Glomerular endothelial cell (primary cell): ENCODE measurements at regions not wholly inside any gene's neighbourhood (a gene's known extent, or its start where the extent isn't known, plus 50 kb on each side); places are given as distances from the start of the nearest gene placed in this dataset.
"Not testable (repeated sequence)": the region's sequence is repeated elsewhere in the genome, so short reads cannot be mapped to it uniquely, and the experiment has no call there.

Experiments
- DNase-seq: peaks from one replicate; pipeline ENCODE4 v3.0.0-alpha.2; 2011; ENCODE audit warnings: low read depth, low spot score; ENCODE audit errors: extremely low read depth

GRCh38 chr11:28838741-28839140 is 730.6 kb downstream of the METTL15 start:
- no peak for DNase-seq

- DNase-seq: no peak
Measured at GRCh38 chr11:28837599-28837998, 729.4 kb downstream of the METTL15 start.

- DNase-seq: peak; percentile 90
Measured at GRCh38 chr11:28836285-28837081, 728.3 kb downstream of the METTL15 start.

GRCh38 chr11:28835790-28836189 is 727.6 kb downstream of the METTL15 start:
- DNase-seq: no peak

GRCh38 chr11:28835317-28835716 is 727.1 kb downstream of the METTL15 start:
- no peak for DNase-seq

- DNase-seq: no peak
Measured at GRCh38 chr11:28834877-28835276, 726.7 kb downstream of the METTL15 start.

- DNase-seq: peak; percentile 99
Measured at GRCh38 chr11:28833670-28834069, 725.5 kb downstream of the METTL15 start.

GRCh38 chr11:28833169-28833568 is 725.0 kb downstream of the METTL15 start:
- no peak for DNase-seq

GRCh38 chr11:28826807-28827206 is 718.6 kb downstream of the METTL15 start:
- no peak for DNase-seq

GRCh38 chr11:28822576-28822975 is 714.4 kb downstream of the METTL15 start:
- DNase-seq: no peak

- no peak for DNase-seq
Measured at GRCh38 chr11:28820296-28820989, 712.3 kb downstream of the METTL15 start.

GRCh38 chr11:28819741-28820140 is 711.6 kb downstream of the METTL15 start:
- DNase-seq: no peak

- DNase-seq: no peak
Measured at GRCh38 chr11:28815110-28815509, 706.9 kb downstream of the METTL15 start.

GRCh38 chr11:28808771-28809170 is 700.6 kb downstream of the METTL15 start:
- no peak for DNase-seq

- no peak for DNase-seq
Measured at GRCh38 chr11:28799316-28799715, 691.1 kb downstream of the METTL15 start.

- no peak for DNase-seq
Measured at GRCh38 chr11:28798286-28798685, 690.1 kb downstream of the METTL15 start.

- DNase-seq: no peak
Measured at GRCh38 chr11:28797536-28797935, 689.3 kb downstream of the METTL15 start.

GRCh38 chr11:28794405-28794804 is 686.2 kb downstream of the METTL15 start:
- DNase-seq: no peak

GRCh38 chr11:28793282-28793738 is 685.1 kb downstream of the METTL15 start:
- DNase-seq: no peak

- no peak for DNase-seq
Measured at GRCh38 chr11:28792856-28793255, 684.7 kb downstream of the METTL15 start.

GRCh38 chr11:28787897-28788296 is 679.7 kb downstream of the METTL15 start:
- DNase-seq: not testable (repeated sequence)

- DNase-seq: no peak
Measured at GRCh38 chr11:28777126-28777525, 668.9 kb downstream of the METTL15 start.
